HG02678 (cell line): ENCODE measurements at regions not wholly inside any gene's neighbourhood (a gene's known extent, or its start where the extent isn't known, plus 50 kb on each side); places are given as distances from the start of the nearest gene placed in this dataset.
"Not testable (repeated sequence)": the region's sequence is repeated elsewhere in the genome, so short reads cannot be mapped to it uniquely, and the experiment has no call there.

Experiments used
- ATAC-seq: cut with Tn5 transposase; IDR thresholded peaks from one replicate; pipeline ENCODE4 v1.9.1; 2021; ENCODE audit warnings: mild to moderate bottlenecking, moderate library complexity; ENCODE audit not compliant: unreplicated experiment

DNA sequence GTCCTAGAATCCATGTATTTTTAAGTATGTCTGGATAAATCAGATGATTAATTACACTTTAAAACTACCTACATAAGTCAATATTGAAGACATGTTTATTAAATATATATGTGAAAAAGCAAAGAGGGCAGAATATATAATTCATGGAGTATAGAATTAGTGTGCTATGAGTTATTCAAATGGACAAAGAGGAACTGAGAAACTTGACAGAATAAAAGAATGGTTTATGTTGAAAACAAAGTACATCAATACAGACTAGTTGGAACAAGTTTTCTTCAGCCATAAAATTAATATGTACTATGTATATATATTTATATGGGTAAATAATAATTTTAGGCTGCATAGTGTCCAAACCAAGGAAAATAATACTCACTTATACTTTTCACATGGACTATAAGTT lies 173.5 kb downstream of the NPFFR2 start:
- ATAC-seq, result no peak

DNA sequence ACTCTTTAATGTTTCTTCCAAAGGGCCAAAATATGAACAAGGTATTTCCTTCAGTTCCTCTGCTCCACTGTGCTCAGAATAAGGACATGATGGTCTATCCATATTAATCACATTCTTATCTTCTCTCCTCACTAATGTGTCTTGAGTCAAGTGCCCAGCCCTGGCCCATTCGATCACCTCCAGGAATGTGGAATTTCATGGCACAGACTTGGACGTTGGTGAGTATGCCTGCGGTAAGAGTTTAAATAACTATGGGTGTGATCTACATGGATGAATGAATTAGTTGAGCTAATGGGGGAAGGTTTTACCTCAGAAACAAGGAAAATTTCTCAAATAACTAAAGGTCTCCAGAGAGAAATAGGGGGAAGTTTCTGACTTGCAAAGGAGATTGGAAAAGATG lies 174.0 kb downstream of the NPFFR2 start:
- no peak for ATAC-seq

DNA sequence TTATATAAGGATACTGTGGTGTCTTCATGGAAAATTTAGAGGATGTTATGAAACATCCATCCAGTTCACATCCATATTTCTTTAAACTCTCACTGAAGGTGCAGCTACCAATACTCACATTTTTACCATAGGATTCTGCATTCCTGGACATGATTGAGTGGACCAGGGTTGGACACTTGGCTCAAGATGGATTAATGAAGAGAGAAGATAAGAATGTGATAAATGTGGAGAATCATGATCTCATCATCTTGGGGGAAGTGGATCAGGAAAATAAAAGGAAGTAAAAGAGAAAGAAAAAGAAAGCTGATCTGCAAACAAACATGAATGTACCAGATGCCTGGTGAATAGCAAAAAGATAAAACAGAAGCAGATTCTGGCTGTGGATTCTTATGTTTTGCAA lies 175.4 kb downstream of the NPFFR2 start:
- ATAC-seq, result no peak

DNA sequence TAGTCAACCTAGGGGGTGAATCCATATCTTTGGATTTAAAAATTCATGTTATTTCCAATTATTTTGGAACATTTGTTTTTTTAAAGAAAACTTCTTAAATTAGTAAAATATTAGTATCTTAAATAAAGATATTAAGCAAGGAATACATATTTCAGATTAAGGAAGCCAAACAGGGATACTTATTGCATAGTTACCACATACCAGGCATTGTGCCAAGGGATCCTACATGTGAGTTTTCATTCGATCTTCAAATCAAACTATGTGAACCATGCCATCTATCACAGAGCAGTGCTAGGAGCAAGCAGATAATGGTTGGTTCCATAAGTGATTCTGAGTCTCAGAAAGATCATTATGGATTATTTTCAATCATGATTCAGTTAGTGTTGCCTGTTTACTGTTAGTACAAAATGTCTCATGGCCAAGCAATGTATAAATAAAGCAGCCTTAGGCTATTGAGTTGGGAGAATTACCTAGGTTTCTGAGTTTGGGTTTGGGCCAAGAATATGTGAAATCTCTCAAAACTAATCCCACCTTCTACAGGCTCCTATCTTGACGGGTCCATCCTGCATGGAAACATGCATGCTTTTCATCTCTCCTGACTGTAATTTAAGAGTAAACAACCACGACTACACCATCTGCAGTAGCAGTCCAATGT lies 176.7 kb downstream of the NPFFR2 start:
- ATAC-seq, result no peak

DNA sequence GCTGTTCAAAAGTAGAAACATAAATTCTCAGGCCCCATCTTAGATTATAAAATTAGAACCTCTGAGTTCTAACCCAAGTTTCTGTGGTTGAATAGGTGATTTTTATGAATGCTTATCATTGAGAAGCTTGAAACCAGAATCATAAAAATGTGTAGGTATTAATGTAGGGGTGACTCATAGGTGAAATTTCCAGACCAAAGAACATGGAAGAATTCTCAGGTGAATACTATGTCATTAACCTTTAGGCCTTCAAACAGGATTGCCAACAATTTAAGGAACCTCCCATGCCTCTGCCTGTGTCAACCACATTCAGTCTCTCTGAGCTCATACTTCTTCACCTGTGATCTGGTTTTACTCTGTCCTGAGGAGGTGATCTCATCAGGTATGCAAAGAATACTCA lies 177.8 kb downstream of the NPFFR2 start:
- peak; percentile 59 for ATAC-seq

DNA sequence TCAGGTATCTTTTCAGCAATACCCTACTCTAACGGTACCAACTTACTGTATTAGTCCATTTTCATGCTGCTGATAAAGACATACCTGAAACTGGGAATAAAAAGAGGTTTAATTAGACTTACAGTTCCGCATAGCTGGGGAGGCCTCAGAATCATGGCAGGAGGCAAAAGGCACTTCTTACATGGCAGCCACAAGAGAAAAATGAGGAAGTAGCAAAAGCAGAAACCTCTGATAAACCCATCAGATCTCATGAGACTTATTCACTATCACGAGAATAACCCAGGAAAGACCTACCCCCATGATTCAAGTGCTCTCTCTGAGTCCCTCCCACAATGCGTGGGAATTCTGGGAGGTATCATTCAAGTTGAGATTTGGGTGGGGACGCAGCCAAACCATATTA lies 182.0 kb downstream of the NPFFR2 start:
- not testable (repeated sequence) for ATAC-seq

DNA sequence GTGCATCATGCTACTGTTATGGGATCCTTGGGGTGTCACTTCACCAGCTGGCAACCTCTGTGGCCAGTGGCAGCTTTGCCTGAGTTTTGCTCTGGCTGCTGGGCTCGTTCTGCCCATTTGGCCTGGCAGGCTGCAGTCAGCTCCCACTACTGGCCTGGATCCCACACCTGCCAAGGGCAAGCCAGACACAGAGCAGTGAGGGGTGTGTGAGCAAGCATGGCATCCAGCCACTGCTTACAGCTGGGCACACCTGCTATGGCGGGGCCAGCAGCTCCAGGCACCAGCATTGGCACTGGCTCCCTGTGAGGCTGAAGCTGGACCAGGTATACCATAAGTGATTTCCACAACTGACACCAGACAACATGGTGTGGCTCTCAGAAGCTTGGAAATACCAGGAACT lies 183.4 kb downstream of the NPFFR2 start:
- no peak for ATAC-seq

DNA sequence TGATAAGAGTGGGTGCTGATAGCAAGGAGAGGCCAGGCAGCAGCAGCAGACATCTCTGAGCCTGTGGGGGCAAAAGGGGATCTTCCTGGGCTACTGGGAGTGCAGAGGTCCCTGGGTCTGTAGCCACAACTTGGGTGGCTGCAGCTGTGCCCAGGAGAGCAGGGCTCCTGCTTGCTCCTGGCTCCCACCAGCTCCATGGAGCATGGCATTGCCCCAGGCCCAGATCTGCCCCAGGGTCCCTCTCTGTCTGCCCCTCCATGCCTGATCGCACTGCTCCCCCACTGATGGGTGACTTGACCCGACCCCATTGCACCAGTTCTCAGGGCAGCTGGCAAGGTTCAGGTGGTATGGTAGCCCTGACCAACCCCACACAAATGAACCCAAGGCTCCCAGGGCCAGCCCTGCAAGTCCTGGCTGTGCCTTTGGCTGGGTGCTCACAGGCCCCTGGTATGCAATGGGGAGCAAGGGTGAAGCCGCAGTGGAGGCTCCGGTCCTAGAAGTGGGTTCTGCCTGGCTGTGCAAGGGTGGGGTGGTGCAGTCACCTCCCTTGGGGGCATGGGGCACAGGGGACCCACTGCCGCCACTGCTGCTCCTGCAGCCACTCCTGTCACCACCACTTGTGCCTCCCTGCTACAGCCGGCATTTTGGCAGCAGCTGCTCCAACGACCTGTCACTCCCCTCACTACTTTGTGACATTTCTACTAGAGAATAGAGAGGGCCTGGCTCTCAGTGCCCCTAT lies 184.9 kb downstream of the NPFFR2 start:
- ATAC-seq, result no peak

DNA sequence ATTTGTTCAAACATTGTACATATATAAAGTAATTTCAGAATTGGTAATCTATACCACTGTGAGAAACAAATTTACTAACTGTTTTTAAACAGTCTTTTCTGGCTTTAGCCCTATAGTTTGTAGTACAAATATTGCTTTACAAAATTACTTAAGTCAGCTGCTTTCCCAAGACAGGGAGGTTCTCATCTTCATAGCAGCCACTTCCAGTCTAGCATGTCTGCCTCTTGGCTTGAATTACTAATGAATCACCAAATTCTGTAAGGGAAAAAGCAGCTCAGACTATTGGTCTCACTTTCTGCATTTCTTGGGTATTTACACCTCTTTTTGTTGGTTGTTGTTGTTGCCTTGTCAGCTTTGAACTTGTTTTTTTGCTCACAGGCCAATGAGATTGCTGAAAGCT lies 187.2 kb downstream of the NPFFR2 start:
- no peak for ATAC-seq
